Breast epithelium (tissue), 3 donors: ENCODE measurements at regions not wholly inside any gene's neighbourhood (a gene's known extent, or its start where the extent isn't known, plus 50 kb on each side); places are given as distances from the start of the nearest gene placed in this dataset.
"Not testable (repeated sequence)": the region's sequence is repeated elsewhere in the genome, so short reads cannot be mapped to it uniquely, and the experiment has no call there.

Source experiments
- POLR2A ChIP-seq: fragments of 450-650 bp; IDR thresholded peaks from one replicate; pipeline ENCODE4 v1.6.1; 2016; ENCODE audit warnings: antibody characterized with exemption, mild to moderate bottlenecking, moderate library complexity
- POLR2AphosphoS5 ChIP-seq, 3 donors: sonication (generic); formaldehyde crosslinking; IDR thresholded peaks; one replicate each; pipeline ENCODE4 v1.6.1; 2017; ENCODE audit warnings: antibody characterized with exemption in 3 of 3
- TF ChIP-seq, protein P1 (sequence below), 3 donors: fragments of 450-650 bp; IDR thresholded peaks; one replicate each; pipeline ENCODE4 v1.5.1; 2016 to 2017; ENCODE audit warnings: antibody characterized with exemption in 3 of 3, mild to moderate bottlenecking in 3 of 3, moderate library complexity in 3 of 3

DNA sequence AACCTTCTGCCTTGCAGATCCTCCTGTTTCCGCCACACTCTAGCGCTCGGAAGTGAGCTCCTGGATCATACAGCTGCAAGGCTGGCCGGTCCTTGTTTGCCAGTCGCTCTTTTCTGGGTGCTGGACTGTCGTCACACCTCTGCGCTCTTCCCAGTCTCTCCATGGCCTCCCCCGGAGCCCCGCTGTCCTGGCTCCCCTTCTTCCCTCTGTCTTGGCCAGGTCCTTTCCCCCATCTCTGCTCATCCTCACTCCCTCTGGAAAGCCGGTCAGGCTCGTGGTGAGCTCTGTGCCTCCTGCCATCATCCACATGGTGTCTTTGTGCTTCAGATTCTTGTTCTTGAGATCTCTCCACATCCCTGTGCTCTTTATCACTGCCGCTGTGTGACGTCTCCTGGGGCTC is 91.6 kb downstream of the LGALS9B start:
- not testable (repeated sequence) for TF ChIP-seq POLR2A; POLR2AphosphoS5 (IDR thresholded peaks at IDR 0.05)
- TF ChIP-seq, protein P1, sequence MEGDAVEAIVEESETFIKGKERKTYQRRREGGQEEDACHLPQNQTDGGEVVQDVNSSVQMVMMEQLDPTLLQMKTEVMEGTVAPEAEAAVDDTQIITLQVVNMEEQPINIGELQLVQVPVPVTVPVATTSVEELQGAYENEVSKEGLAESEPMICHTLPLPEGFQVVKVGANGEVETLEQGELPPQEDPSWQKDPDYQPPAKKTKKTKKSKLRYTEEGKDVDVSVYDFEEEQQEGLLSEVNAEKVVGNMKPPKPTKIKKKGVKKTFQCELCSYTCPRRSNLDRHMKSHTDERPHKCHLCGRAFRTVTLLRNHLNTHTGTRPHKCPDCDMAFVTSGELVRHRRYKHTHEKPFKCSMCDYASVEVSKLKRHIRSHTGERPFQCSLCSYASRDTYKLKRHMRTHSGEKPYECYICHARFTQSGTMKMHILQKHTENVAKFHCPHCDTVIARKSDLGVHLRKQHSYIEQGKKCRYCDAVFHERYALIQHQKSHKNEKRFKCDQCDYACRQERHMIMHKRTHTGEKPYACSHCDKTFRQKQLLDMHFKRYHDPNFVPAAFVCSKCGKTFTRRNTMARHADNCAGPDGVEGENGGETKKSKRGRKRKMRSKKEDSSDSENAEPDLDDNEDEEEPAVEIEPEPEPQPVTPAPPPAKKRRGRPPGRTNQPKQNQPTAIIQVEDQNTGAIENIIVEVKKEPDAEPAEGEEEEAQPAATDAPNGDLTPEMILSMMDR (IDR thresholded peaks at IDR 0.05) = not testable (repeated sequence)
